Ovary (tissue), 3 donors: ENCODE measurements at regions not wholly inside any gene's neighbourhood (a gene's known extent, or its start where the extent isn't known, plus 50 kb on each side); places are given as distances from the start of the nearest gene placed in this dataset.

Experiments
- CTCF ChIP-seq, 3 donors: fragments of 450-650 bp in 2 of 3; fragments of 200-600 bp in 1 of 3; IDR thresholded peaks; one replicate each; pipeline versions ENCODE4 v1.5.1 to v1.8.0; 2016 to 2022; ENCODE audit warnings: antibody characterized with exemption in 3 of 3, mild to moderate bottlenecking in 1 of 3
- EP300 ChIP-seq: sonication (generic); formaldehyde crosslinking; IDR thresholded peaks from one replicate; pipeline ENCODE4 v1.6.1; 2017; ENCODE audit warnings: antibody characterized with exemption
- POLR2A ChIP-seq: fragments of 450-650 bp; IDR thresholded peaks from one replicate; pipeline ENCODE4 v1.6.1; 2017; ENCODE audit warnings: antibody characterized with exemption, mild to moderate bottlenecking, moderate library complexity
- donor health status: DM: no; HTN: no; CAD: no.

- TF ChIP-seq CTCF (IDR thresholded peaks at IDR 0.05), result no peak
- no peak for TF ChIP-seq POLR2A
- no peak for TF ChIP-seq EP300
Measured at GRCh38 chr3:194953291-194953690, 267.6 kb downstream of the FAM43A start.
